Heart right ventricle (tissue), 16 donors: ENCODE measurements at regions not wholly inside any gene's neighbourhood (a gene's known extent, or its start where the extent isn't known, plus 50 kb on each side); places are given as distances from the start of the nearest gene placed in this dataset.

Source experiments
- ATAC-seq, 8 donors: fragments of 200-7000 bp; cut with Tn5 transposase; one replicate each; pipeline ENCODE4 v1.9.1; 2020; ENCODE audit warnings: mild to moderate bottlenecking in 8 of 8, moderate library complexity in 8 of 8, moderate number of reproducible peaks in 1 of 8
- DNase-seq, 2 donors: peaks; one replicate each; pipeline ENCODE4 v3.0.0-alpha.2; 2020
- H3K27ac ChIP-seq, 10 donors: fragments of 200-600 bp; sonication (generic) in 2 of 10; one replicate each; pipeline versions ENCODE4 v1.5.0 to v1.8.0; 2020 to 2022; ENCODE audit warnings: mild to moderate bottlenecking in 3 of 10
- H3K27me3 ChIP-seq, 7 donors: fragments of 200-600 bp; one replicate each; pipeline ENCODE4 v1.8.0; 2021 to 2022; ENCODE audit warnings: mild to moderate bottlenecking in 2 of 7
- H3K36me3 ChIP-seq, 9 donors: fragments of 200-600 bp; sonication (generic) in 1 of 9; one replicate each; pipeline versions ENCODE4 v1.5.0 to v1.8.0; 2020 to 2022; ENCODE audit warnings: mild to moderate bottlenecking in 2 of 9
- H3K4me1 ChIP-seq, 9 donors: fragments of 200-600 bp; sonication (generic) in 1 of 9; one replicate each; pipeline versions ENCODE4 v1.5.0 to v1.8.0; 2020 to 2022; ENCODE audit warnings: mild to moderate bottlenecking in 4 of 9
- H3K4me3 ChIP-seq, 10 donors: fragments of 200-600 bp; sonication (generic) in 2 of 10; one replicate each; pipeline versions ENCODE4 v1.5.0 to v1.8.0; 2020 to 2022; ENCODE audit warnings: mild to moderate bottlenecking in 7 of 10, moderate library complexity in 2 of 10
- H3K9me3 ChIP-seq, 11 donors: fragments of 200-600 bp in 10 of 11; sonication (generic) in 2 of 11; one replicate each; pipeline versions ENCODE4 v1.5.0 to v1.8.0; 2013 to 2022; ENCODE audit warnings: mild to moderate bottlenecking in 2 of 11, control low read depth in 1 of 11, moderate library complexity in 1 of 11
- WGBS, 2 donors: extraction: QIAGEN DNeasy Blood & Tissue Kit; methylation state at CpG; one replicate each; pipeline ENCODE4 v1.1.7; 2013; ENCODE audit warnings: inconsistent platforms in 1 of 2; 5-methylcytosine and 5-hydroxymethylcytosine counted together
- intact Hi-C, 10 donors: fragments of 100-400 bp; cut with DNase I; formaldehyde crosslinking; loops; one replicate each; pipeline versions ENCODE4 v1.11.1 to v1.14.2; 2022
- TF ChIP-seq, protein P1 (sequence below), 9 donors: fragments of 200-600 bp; sonication (generic) in 2 of 9; IDR thresholded peaks; one replicate each; pipeline versions ENCODE4 v1.5.0 to v1.8.0; 2021 to 2022; ENCODE audit warnings: antibody characterized with exemption in 9 of 9, mild to moderate bottlenecking in 5 of 9, moderate library complexity in 1 of 9
- donor health status: Arrhythmogenic right ventricular cardiomyopathy.
- donor health status: ischemic (EF 13 %, LVEDD 7.1; RV severe dilation, severe dysfunction).
- donor health status: healthy with polysubstance abuse.
- donor health status: DM: no; HTN: yes; CAD: no.
- donor health status: DM: no; HTN: no; CAD: no.
- donor health status: ischemic (EF 25% LVEDD 6.9; RV normal size, moderate dysfunction).
- donor health status: ischemic (EF 25% LVEDD 5.7; RV mildly dilated, moderate dysfunction).
- donor health status: healthy.
- donor health status: DM: yes; HTN: yes; CAD: no.
- donor health status: Ischemic cardiomyopathy.
- donor health status: ischemic (EF 35%, LVEDD 5.7; RV mildly dilated, moderate dysfunction).
- donor health status: nonischemic (EF 11% LVEDD 7.7; RV severe dilation, severe dysfunction).
- donor health status: DM: yes; HTN: yes; CAD: no.
- donor health status: PGD.
- donor health status: ischemic (EF 29% LVEDD 5.4; RV normal size, mild dysfunction).
- donor health status: nonischemic (EF 23%, LVEDD 6.1; RV moderate dilation, normal function).

DNA sequence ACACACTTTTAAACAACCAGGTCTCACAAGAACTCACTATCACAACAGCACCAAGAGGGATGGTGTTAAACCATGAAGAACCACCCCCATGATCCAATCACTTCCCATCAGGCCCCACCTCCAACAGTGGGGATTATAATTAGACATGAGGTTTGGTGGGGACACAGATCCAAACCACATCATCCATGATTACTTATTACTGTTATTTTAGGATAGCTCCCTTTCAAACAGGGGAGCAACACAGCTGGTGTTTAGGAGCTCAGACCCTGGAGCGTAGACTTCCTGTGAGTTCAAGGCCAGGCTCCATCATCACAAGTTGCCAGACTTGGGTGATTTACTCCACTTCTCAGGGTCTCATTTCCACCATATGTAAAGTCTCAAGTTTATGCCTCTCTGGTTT, 382.7 kb downstream of the HRH4 start:
- Histone ChIP-seq H3K4me3 (no peak overlapping the region), H3K9me3 (no peaks in the 10 kb centered on the region), H3K36me3 (no peaks in the 10 kb centered on the region), H3K27ac (no peak overlapping the region), H3K27me3 (peaks cover 0 to 5% (median 0%) of the 10 kb centered on the region in 7 donors), H3K4me1 (no peaks in the 10 kb centered on the region)
- ATAC-seq (no peak), DNase-seq (no peak)
- intact Hi-C loops = no loop called here
- 96 to 100% methylated on average over 1 of the region's 1 CpG for WGBS, 2 donors
- TF ChIP-seq, protein P1, sequence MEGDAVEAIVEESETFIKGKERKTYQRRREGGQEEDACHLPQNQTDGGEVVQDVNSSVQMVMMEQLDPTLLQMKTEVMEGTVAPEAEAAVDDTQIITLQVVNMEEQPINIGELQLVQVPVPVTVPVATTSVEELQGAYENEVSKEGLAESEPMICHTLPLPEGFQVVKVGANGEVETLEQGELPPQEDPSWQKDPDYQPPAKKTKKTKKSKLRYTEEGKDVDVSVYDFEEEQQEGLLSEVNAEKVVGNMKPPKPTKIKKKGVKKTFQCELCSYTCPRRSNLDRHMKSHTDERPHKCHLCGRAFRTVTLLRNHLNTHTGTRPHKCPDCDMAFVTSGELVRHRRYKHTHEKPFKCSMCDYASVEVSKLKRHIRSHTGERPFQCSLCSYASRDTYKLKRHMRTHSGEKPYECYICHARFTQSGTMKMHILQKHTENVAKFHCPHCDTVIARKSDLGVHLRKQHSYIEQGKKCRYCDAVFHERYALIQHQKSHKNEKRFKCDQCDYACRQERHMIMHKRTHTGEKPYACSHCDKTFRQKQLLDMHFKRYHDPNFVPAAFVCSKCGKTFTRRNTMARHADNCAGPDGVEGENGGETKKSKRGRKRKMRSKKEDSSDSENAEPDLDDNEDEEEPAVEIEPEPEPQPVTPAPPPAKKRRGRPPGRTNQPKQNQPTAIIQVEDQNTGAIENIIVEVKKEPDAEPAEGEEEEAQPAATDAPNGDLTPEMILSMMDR (IDR thresholded peaks at IDR 0.05) = no peak

DNA sequence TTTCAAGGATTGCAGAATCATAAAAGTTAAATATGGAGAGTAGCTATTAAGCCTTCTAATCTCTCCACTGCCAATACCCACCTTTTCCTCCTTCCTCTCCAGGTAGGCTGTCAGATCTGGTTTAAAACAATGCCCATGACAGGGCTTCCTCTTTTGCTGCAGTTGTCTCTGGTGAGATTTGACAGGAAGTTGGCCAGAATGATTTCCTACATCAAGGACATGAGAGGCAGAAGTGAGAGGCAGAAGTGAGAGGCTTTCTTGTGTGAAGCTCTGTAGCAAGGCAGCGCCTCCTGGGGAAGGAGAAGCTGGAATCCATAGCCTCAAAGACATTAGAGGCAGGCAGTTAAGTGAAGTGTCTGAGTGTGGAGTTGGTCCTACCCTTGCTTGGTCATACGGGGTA, 385.7 kb downstream of the HRH4 start:
- Histone ChIP-seq H3K4me1 (no peaks in the 10 kb centered on the region), H3K27ac (no peak overlapping the region), H3K36me3 (no peaks in the 10 kb centered on the region), H3K27me3 (peaks cover 0 to 8% (median 0%) of the 10 kb centered on the region in 7 donors), H3K9me3 (no peaks in the 10 kb centered on the region), H3K4me3 (no peak overlapping the region)
- no peak for DNase-seq
- TF ChIP-seq, protein P1 (IDR thresholded peaks at IDR 0.05) = no peak
- intact Hi-C loops = no loop called here
- WGBS, 2 donors = 81 to 87% methylated on average over 2 of the region's 2 CpGs
- no peak for ATAC-seq

DNA sequence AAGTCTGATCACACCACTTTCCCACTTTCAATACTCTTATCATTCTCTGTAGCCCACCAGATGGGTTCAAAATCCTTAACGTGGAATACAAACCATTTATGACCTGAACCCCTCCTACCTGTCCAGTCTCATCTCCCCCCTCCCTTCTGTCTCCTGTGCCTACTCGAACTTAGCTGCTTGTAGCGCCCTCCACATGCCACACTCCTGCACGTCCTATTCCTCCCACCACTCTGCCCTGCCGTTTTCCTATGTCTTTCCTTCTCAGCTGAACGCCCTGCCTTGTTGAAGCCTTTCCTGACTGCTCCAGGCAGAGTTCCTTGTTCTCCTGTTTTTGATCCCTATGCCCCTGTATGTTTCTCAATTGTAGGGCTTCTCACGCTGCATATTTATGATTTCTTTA, 390.1 kb downstream of the HRH4 start:
- intact Hi-C loops = no loop called here

DNA sequence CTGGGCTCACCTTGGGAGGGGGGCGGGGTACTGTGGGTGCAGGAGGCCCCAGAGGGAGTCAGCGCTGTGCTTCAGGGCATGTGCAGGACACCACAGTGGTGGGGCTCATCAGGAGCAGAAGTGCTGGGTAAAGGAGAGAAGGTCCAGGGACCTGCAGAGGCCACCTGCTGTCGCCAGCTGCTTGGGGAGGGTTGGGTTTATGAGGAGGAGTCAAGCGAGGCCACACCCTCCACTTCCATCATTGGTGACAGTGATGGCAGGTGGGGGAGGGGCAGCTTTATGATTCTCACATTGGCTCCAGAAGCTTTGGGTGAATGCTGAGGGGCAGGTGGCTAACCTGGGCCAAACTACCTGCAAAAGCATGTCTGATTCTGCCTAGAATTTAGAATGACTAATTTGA, 392.6 kb downstream of the HRH4 start:
- H3K27me3 ChIP-seq = peaks cover 0 to 9% (median 0%) of the 10 kb centered on the region in 7 donors
- no peaks in the 10 kb centered on the region for H3K4me1 ChIP-seq
- ATAC-seq (no peak), DNase-seq (no peak)
- WGBS, 2 donors = 90 to 96% methylated on average over 4 of the region's 4 CpGs
- intact Hi-C loops = no loop called here
- H3K4me3 ChIP-seq = no peak overlapping the region
- TF ChIP-seq, protein P1 (IDR thresholded peaks at IDR 0.05) = no peak
- H3K27ac ChIP-seq = no peak overlapping the region
- H3K9me3 ChIP-seq = no peaks in the 10 kb centered on the region
- no peaks in the 10 kb centered on the region for H3K36me3 ChIP-seq

More for the DNA sequence above, 390.1 kb downstream of the HRH4 start:
- TF ChIP-seq, protein P1 (IDR thresholded peaks at IDR 0.05) = no peak
- H3K27me3 ChIP-seq = peaks cover 0 to 8% (median 0%) of the 10 kb centered on the region in 7 donors
- H3K36me3 ChIP-seq = no peaks in the 10 kb centered on the region
- no peak overlapping the region for H3K27ac ChIP-seq
- ATAC-seq = no peak
- H3K9me3 ChIP-seq = no peaks in the 10 kb centered on the region
- H3K4me3 ChIP-seq = no peak overlapping the region
- WGBS, 2 donors = 73 to 75% methylated on average over 7 of the region's 7 CpGs
- no peak for DNase-seq
- no peaks in the 10 kb centered on the region for H3K4me1 ChIP-seq
